Ovary (tissue), 7 donors: ENCODE measurements at regions not wholly inside any gene's neighbourhood (a gene's known extent, or its start where the extent isn't known, plus 50 kb on each side); places are given as distances from the start of the nearest gene placed in this dataset.

ENCODE experiments used
- DNase-seq, 5 donors: peaks; one replicate each; pipeline ENCODE4 v3.0.0-alpha.2; 2019 to 2020
- H3K27ac ChIP-seq, 2 donors: fragments of 200-600 bp; one replicate each; pipeline versions ENCODE4 v1.5.1 to v1.8.0; 2019 to 2022
- H3K27me3 ChIP-seq: fragments of 200-600 bp; one replicate; pipeline ENCODE4 v1.8.0; 2022
- H3K36me3 ChIP-seq: fragments of 200-600 bp; sonication (generic); one replicate; pipeline ENCODE4 v1.5.1; 2019
- H3K4me1 ChIP-seq: one replicate; pipeline ENCODE4 v1.8.1; 2013; ENCODE audit warnings: mild to moderate bottlenecking, moderate library complexity; ENCODE audit not compliant: insufficient read depth
- H3K4me3 ChIP-seq: fragments of 200-600 bp; sonication (generic); one replicate; pipeline ENCODE4 v1.5.1; 2017
- H3K9me3 ChIP-seq, 2 donors: fragments of 200-600 bp in 1 of 2; sonication (generic) in 1 of 2; one replicate each; pipeline versions ENCODE4 v1.5.1 to v1.8.1; 2013 to 2019; ENCODE audit warnings: mild to moderate bottlenecking in 1 of 2, moderate library complexity in 1 of 2
- EP300 ChIP-seq: sonication (generic); formaldehyde crosslinking; IDR thresholded peaks from one replicate; pipeline ENCODE4 v1.6.1; 2017; ENCODE audit warnings: antibody characterized with exemption
- POLR2A ChIP-seq: fragments of 450-650 bp; IDR thresholded peaks from one replicate; pipeline ENCODE4 v1.6.1; 2017; ENCODE audit warnings: antibody characterized with exemption, mild to moderate bottlenecking, moderate library complexity
- WGBS, 3 donors: extraction: QIAGEN DNeasy Blood & Tissue Kit in 1 of 3; methylation state at CpG; one replicate each; pipeline versions ENCODE4 v1.1.5 to v1.1.7; 2013 to 2017; 5-methylcytosine and 5-hydroxymethylcytosine counted together
- intact Hi-C, 4 donors: fragments of 100-400 bp; cut with DNase I; formaldehyde crosslinking; loops; one replicate each; pipeline versions ENCODE4 v1.11.0 to v1.15.1; 2022 to 2023
- TF ChIP-seq, protein P1 (sequence below), 3 donors: fragments of 450-650 bp in 2 of 3; fragments of 200-600 bp in 1 of 3; IDR thresholded peaks; one replicate each; pipeline versions ENCODE4 v1.5.1 to v1.8.0; 2016 to 2022; ENCODE audit warnings: antibody characterized with exemption in 3 of 3, mild to moderate bottlenecking in 1 of 3
- donor health status: DM: no; HTN: no; CAD: no; lungs with moderate emphysema.
- donor health status: DM: no; HTN: no; CAD: no.
- donor health status: Bipolar disorder and iron deficiency.
- donor health status: DM: no; HTN: no; CAD: no.
- donor health status: DM: yes; HTN: yes; CAD: no.

DNA sequence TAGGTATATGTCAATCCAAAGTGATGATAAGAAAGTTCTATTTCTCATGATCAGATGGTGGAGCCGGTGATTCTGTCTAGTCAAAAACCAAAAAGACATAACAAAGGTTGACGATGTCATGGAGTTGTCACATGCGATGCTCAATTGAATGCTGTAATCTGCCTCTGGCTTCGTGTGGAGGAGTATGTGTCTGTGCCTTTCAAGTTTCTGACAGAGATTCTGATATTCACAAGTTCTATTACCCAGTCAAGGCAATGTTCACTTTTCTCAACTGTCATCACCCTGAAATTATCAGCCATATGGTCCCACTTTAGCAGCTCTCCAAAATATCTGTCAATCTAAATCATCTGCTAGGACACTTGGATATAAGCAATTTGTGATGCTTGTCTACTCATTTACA, 367.6 kb upstream of the PRR20A start:
- intact Hi-C loops: no loop called here

DNA sequence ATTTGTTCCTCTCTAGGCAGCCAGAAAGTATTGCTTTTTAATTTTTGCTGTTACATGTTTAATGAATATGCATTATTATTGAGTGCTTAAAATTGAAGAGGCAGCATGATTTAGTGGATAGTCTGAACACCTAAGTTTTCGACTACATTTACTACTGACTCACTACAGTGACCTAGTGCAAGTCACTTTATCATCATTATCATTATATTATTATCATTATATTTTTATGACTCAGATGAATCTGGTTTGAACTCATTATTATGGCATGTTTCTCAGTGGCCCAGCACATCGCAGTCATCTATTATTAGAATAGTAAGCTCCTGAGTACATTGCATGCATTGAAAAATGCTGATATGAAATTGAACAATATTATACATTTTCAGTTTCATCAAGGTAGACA, 351.2 kb upstream of the PRR20A start:
- no peaks in the 10 kb centered on the region for H3K36me3 ChIP-seq
- DNase-seq: no peak
- no peaks in the 10 kb centered on the region for H3K27me3 ChIP-seq
- WGBS, 3 donors: 79 to 88% (median 82%) methylated on average over 2 of the region's 2 CpGs
- H3K4me3 ChIP-seq: no peak overlapping the region
- no peaks in the 10 kb centered on the region for H3K9me3 ChIP-seq
- no peak for TF ChIP-seq EP300
- no peak for TF ChIP-seq POLR2A
- TF ChIP-seq, protein P1, sequence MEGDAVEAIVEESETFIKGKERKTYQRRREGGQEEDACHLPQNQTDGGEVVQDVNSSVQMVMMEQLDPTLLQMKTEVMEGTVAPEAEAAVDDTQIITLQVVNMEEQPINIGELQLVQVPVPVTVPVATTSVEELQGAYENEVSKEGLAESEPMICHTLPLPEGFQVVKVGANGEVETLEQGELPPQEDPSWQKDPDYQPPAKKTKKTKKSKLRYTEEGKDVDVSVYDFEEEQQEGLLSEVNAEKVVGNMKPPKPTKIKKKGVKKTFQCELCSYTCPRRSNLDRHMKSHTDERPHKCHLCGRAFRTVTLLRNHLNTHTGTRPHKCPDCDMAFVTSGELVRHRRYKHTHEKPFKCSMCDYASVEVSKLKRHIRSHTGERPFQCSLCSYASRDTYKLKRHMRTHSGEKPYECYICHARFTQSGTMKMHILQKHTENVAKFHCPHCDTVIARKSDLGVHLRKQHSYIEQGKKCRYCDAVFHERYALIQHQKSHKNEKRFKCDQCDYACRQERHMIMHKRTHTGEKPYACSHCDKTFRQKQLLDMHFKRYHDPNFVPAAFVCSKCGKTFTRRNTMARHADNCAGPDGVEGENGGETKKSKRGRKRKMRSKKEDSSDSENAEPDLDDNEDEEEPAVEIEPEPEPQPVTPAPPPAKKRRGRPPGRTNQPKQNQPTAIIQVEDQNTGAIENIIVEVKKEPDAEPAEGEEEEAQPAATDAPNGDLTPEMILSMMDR (IDR thresholded peaks at IDR 0.05): no peak
- intact Hi-C loops: no loop called here
- H3K4me1 ChIP-seq: no peaks in the 10 kb centered on the region
- no peak overlapping the region for H3K27ac ChIP-seq

More for the DNA sequence above, 367.6 kb upstream of the PRR20A start:
- no peak overlapping the region for H3K4me3 ChIP-seq
- H3K4me1 ChIP-seq: no peaks in the 10 kb centered on the region
- H3K36me3 ChIP-seq: no peaks in the 10 kb centered on the region
- no peak overlapping the region for H3K27ac ChIP-seq
- DNase-seq: no peak
- TF ChIP-seq EP300: no peak
- TF ChIP-seq POLR2A: no peak
- TF ChIP-seq, protein P1 (IDR thresholded peaks at IDR 0.05): no peak
- H3K9me3 ChIP-seq: no peaks in the 10 kb centered on the region
- 73 to 83% (median 74%) methylated on average over 4 of the region's 4 CpGs for WGBS, 3 donors
- H3K27me3 ChIP-seq: no peaks in the 10 kb centered on the region

DNA sequence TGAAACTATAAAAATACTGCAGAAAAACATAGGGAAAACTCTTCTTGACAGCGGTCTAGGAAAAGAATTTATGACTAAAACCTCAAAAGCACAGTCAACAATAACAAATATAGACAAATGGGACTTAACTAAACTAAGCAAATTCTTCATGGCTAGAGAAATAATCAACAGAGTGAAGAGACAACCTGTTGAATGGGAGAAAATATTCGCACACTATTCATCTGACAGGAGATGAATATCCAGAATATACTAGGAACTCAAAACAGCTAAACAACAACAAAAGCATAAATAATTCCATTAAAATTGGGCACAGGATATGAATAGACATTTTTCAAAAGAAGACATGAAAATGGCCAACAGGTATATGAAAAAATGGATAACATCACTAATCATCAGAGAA, 303.6 kb upstream of the PRR20A start:
- intact Hi-C loops: no loop called here
- no peaks in the 10 kb centered on the region for H3K36me3 ChIP-seq
- no peaks in the 10 kb centered on the region for H3K9me3 ChIP-seq
- TF ChIP-seq EP300: no peak
- TF ChIP-seq POLR2A: no peak
- TF ChIP-seq, protein P1 (IDR thresholded peaks at IDR 0.05): no peak
- H3K4me1 ChIP-seq: no peaks in the 10 kb centered on the region
- DNase-seq: no peak
- H3K27ac ChIP-seq: no peak overlapping the region
- no peaks in the 10 kb centered on the region for H3K27me3 ChIP-seq
- WGBS, 3 donors: 88 to 90% (median 88%) methylated on average over 2 of the region's 2 CpGs
- H3K4me3 ChIP-seq: no peak overlapping the region

DNA sequence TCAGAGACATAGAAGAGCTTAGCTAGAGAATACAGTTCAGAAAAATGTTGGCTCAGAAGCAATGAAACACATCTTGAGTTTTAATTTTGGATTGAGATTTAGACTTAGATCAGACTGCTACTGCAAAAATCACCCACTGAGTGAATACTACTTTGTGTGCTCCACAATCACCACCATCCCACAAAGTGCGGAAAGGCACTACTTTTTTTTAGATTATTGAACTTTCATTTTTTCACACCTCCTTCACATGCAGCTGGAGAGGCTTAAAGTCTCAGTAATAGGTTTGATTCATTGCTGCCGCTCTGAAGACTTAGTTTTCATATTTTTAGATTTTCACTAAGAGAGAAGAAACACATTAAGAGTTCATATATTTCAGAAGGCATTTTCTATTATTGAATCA, 289.9 kb upstream of the PRR20A start:
- H3K36me3 ChIP-seq: no peaks in the 10 kb centered on the region
- intact Hi-C loops: no loop called here
- H3K4me3 ChIP-seq: no peak overlapping the region
- no peaks in the 10 kb centered on the region for H3K4me1 ChIP-seq
- no peaks in the 10 kb centered on the region for H3K27me3 ChIP-seq
- no peak overlapping the region for H3K27ac ChIP-seq
- no peaks in the 10 kb centered on the region for H3K9me3 ChIP-seq
- 82 to 91% (median 91%) methylated on average over 2 of the region's 2 CpGs for WGBS, 3 donors
- DNase-seq: no peak
- TF ChIP-seq EP300 (no peak), POLR2A (no peak)
- TF ChIP-seq, protein P1 (IDR thresholded peaks at IDR 0.05): no peak

DNA sequence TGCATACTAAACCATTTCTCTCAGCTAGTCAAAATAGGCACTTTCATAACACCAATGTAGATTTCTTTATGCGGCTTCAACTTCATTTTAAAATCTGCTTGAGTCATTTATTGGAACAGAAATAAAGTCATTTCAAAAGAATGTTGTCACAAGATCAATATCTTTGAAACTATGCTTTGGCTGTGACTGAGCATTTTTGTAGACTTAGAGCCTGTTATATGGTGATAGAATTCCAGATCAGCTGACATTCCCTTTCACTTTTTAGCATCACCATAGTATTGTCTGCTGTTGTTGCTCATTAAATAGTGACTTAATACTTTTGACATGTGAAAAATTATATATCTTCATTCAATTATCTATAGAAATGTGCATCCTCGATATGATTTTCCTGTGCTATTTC, 279.2 kb upstream of the PRR20A start:
- Histone ChIP-seq H3K4me1 (no peaks in the 10 kb centered on the region), H3K4me3 (no peak overlapping the region), H3K27ac (no peak overlapping the region), H3K27me3 (no peaks in the 10 kb centered on the region), H3K36me3 (no peaks in the 10 kb centered on the region), H3K9me3 (no peaks in the 10 kb centered on the region)
- WGBS, 3 donors: 45 to 64% (median 63%) methylated on average over 2 of the region's 2 CpGs
- TF ChIP-seq EP300 (no peak), POLR2A (no peak)
- intact Hi-C loops: no loop called here
- DNase-seq: no peak
